ENCODE measurements at regions not wholly inside any gene's neighbourhood (a gene's known extent, or its start where the extent isn't known, plus 50 kb on each side); places are given as distances from the start of the nearest gene placed in this dataset.

- TF ChIP-seq BRCA1 (IDR thresholded peaks at IDR 0.05; ENCODE audit: low read depth, low read length), result no peak
- TF ChIP-seq MYC (IDR thresholded peaks at IDR 0.05; ENCODE audit: insufficient read depth, insufficient read length, insufficient replicate concordance, low read length, severe bottlenecking), result no peak
- no peak for TF ChIP-seq IKZF2 (IDR thresholded peaks at IDR 0.05)
- TF ChIP-seq ATF3 (IDR thresholded peaks at IDR 0.05; ENCODE audit: borderline replicate concordance, extremely low read depth, low read depth, low read length), result no peak
- no peak for TF ChIP-seq CEBPZ (IDR thresholded peaks at IDR 0.05; ENCODE audit: low read depth, low read length)
- TF ChIP-seq SMAD1 (IDR thresholded peaks at IDR 0.05; ENCODE audit: low read depth, partially characterized antibody), result no peak
- no peak for TF ChIP-seq GABPA (IDR thresholded peaks at IDR 0.05; ENCODE audit: low read depth)
- TF ChIP-seq CTCF (IDR thresholded peaks at IDR 0.05 in 2 of 3, conservative IDR thresholded peaks at IDR 0.05 in 1 of 3; ENCODE audit: control insufficient read depth in 2 of 3, extremely low read depth in 1 of 3, insufficient read depth in 1 of 3, low read depth in 3 of 3, low read length in 3 of 3), result no peak
- no peak for TF ChIP-seq BHLHE40 (IDR thresholded peaks at IDR 0.05; ENCODE audit: borderline replicate concordance in 1 of 2, low read depth in 2 of 2, low read length in 1 of 2)
Observed at GRCh38 chr5:82642313-82642712, 364.2 kb upstream of the RPS23 start.

Data from GM12878 (cell line).